PC-3 (cell line): ENCODE measurements at regions not wholly inside any gene's neighbourhood (a gene's known extent, or its start where the extent isn't known, plus 50 kb on each side); places are given as distances from the start of the nearest gene placed in this dataset.

Source experiments
- ATAC-seq: fragments of 200-7000 bp; cut with Tn5 transposase; 2 replicates; pipeline ENCODE4 v1.9.1; 2020; ENCODE audit warnings: mild to moderate bottlenecking, moderate library complexity
- BruUV-seq: library from RNA; stranded (reverse); fragments of 400-500 nt; replicated peaks from 2 replicates; lab custom pipeline; 2021; lab: Mats Ljungman, UMichigan
- CTCF ChIA-PET: fragments of 300-600 bp; sonication (Branson Sonifier 250); formaldehyde crosslinking; loops from one replicate; lab custom pipeline; 2022; ENCODE audit warnings: antibody characterized with exemption; lab: Charles Lee
- POLR2A ChIA-PET: fragments of 300-600 bp; sonication (Branson Sonifier 250); formaldehyde crosslinking; loops from one replicate; lab custom pipeline; 2022; ENCODE audit warnings: antibody characterized with exemption; ENCODE audit not compliant: unreplicated experiment; lab: Charles Lee
- DNase-seq: peaks from one replicate; pipeline ENCODE4 v3.0.0-alpha.2; 2015
- H2AFZ ChIP-seq: fragments of 300-600 bp; sonication (generic); 2 replicates; pipeline ENCODE4 v1.6.0; 2016; ENCODE audit warnings: antibody characterized with exemption, low read length
- H3F3A ChIP-seq: fragments of 300-600 bp; sonication (generic); one replicate; pipeline ENCODE4 v1.6.0; 2017; ENCODE audit warnings: antibody characterized with exemption, low read length, control low read depth, mild to moderate bottlenecking; ENCODE audit not compliant: unreplicated experiment
- H3K27ac ChIP-seq: fragments of 300-600 bp; sonication (generic); 2 replicates; pipeline ENCODE4 v1.5.1; 2016; ENCODE audit warnings: mild to moderate bottlenecking, low read length
- H3K27me3 ChIP-seq: fragments of 300-600 bp; sonication (generic); 2 replicates; pipeline ENCODE4 v1.6.1; 2016; ENCODE audit warnings: low read length, mixed read lengths
- H3K36me3 ChIP-seq: fragments of 300-600 bp; sonication (generic); 2 replicates; pipeline ENCODE4 v1.6.1; 2016; ENCODE audit warnings: low read depth, mixed run types, low read length, mixed read lengths
- H3K4me1 ChIP-seq: fragments of 300-600 bp; sonication (generic); 2 replicates; pipeline ENCODE4 v1.5.1; 2016; ENCODE audit warnings: low read length; ENCODE audit not compliant: insufficient read depth
- H3K4me2 ChIP-seq: fragments of 300-600 bp; sonication (generic); 2 replicates; pipeline ENCODE4 v1.6.0; 2016; ENCODE audit warnings: low read length
- H3K4me3 ChIP-seq: fragments of 300-600 bp; sonication (generic); 2 replicates; pipeline ENCODE4 v1.5.1; 2016; ENCODE audit warnings: mild to moderate bottlenecking, low read length, mixed read lengths
- H3K79me2 ChIP-seq: fragments of 300-600 bp; sonication (generic); 2 replicates; pipeline ENCODE4 v1.6.1; 2017; ENCODE audit warnings: low read length, mixed read lengths
- H3K9ac ChIP-seq: fragments of 300-600 bp; sonication (generic); 2 replicates; pipeline ENCODE4 v1.6.0; 2016; ENCODE audit warnings: mild to moderate bottlenecking, low read length
- H3K9me2 ChIP-seq: fragments of 300-600 bp; sonication (generic); replicated peaks from 2 replicates; pipeline ENCODE4 v1.6.1; 2016; ENCODE audit warnings: mixed run types, low read length, mixed read lengths
- H3K9me3 ChIP-seq: fragments of 300-600 bp; sonication (generic); 2 replicates; pipeline ENCODE4 v1.6.1; 2016; ENCODE audit warnings: low read length, mixed read lengths
- H4K20me1 ChIP-seq: fragments of 300-600 bp; sonication (generic); 2 replicates; pipeline ENCODE4 v1.6.1; 2016; ENCODE audit warnings: low read length, mixed read lengths
- EZH2 ChIP-seq: fragments of 300-600 bp; sonication (generic); IDR thresholded peaks from one replicate; pipeline ENCODE4 v1.6.1; 2017; ENCODE audit warnings: antibody characterized with exemption, mild to moderate bottlenecking, low read length; ENCODE audit not compliant: unreplicated experiment
- EZH2phosphoT487 ChIP-seq: fragments of 300-600 bp; sonication (generic); IDR thresholded peaks from 2 replicates; pipeline ENCODE4 v1.6.1; 2018; ENCODE audit warnings: mild to moderate bottlenecking, antibody characterized with exemption, low read length, borderline replicate concordance
- intact Hi-C: fragments of 100-400 bp; cut with micrococcal nuclease; formaldehyde crosslinking; loops from 2 replicates; pipeline ENCODE4 v1.9.0; 2023
- TF ChIP-seq, protein P1 (sequence below): fragments of 300-600 bp; sonication (generic); conservative IDR thresholded peaks from 2 replicates; pipeline ENCODE4 v1.5.1; 2017; ENCODE audit warnings: antibody characterized with exemption, low read depth, mild to moderate bottlenecking, low read length

DNA sequence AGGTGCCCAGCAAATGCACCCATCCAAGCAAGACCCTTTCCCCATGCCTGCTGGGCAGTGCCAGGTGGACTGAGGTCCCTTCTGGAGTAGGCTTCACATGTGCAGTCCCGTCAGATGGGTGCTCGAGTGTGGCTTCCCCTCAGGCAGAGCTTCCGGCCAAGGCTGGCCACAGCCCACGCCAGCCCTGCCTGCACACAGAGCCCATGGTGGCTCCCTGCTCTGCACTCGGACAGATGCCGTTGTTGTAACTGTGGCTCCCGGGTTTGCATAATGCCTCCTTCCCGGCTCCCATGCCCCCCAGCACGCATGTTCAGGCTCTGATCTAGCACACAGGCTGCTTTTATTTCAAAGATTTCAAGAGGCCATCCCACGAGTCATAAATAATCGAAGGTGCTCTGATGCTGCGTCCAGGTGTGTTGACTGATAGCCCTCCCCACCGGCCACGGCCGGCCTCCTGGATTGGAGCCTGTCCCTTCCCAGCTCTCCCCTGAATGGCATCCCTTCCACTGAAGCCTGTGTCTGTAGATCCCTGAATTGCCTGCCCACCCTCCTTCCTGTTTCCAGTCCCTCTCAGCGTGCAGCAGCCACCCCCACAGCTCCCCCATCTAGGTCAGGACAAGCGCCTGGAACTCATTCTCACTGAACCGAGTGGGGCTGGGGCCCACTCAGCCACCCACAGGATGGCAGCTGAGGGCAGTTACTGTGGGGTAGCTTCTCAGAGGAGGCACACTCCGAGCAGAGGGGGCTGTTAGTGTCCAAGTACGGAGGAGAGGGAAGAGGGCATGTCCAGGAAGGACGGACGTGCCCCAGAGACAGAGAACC lies 100.0 kb upstream of the LINGO1 start:
- H3K4me2 ChIP-seq: no peak overlapping the region
- intact Hi-C loops: no loop called here
- no peaks in the 10 kb centered on the region for H3K9me3 ChIP-seq
- H3K9me2 ChIP-seq: no peaks in the 10 kb centered on the region
- no peaks in the 10 kb centered on the region for H3K36me3 ChIP-seq
- ChIA-PET POLR2A (no interaction called here), CTCF (no interaction called here)
- no peak overlapping the region for H3K27ac ChIP-seq
- ATAC-seq (no peak), DNase-seq (no peak)
- no peak for TF ChIP-seq EZH2
- TF ChIP-seq, protein P1, sequence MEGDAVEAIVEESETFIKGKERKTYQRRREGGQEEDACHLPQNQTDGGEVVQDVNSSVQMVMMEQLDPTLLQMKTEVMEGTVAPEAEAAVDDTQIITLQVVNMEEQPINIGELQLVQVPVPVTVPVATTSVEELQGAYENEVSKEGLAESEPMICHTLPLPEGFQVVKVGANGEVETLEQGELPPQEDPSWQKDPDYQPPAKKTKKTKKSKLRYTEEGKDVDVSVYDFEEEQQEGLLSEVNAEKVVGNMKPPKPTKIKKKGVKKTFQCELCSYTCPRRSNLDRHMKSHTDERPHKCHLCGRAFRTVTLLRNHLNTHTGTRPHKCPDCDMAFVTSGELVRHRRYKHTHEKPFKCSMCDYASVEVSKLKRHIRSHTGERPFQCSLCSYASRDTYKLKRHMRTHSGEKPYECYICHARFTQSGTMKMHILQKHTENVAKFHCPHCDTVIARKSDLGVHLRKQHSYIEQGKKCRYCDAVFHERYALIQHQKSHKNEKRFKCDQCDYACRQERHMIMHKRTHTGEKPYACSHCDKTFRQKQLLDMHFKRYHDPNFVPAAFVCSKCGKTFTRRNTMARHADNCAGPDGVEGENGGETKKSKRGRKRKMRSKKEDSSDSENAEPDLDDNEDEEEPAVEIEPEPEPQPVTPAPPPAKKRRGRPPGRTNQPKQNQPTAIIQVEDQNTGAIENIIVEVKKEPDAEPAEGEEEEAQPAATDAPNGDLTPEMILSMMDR: no peak
- TF ChIP-seq EZH2phosphoT487: no peak
- H3K9ac ChIP-seq: no peak overlapping the region
- no peaks in the 10 kb centered on the region for H4K20me1 ChIP-seq
- peaks cover 85% of the 10 kb centered on the region for H3K27me3 ChIP-seq
- no peaks in the 10 kb centered on the region for H3K4me1 ChIP-seq
- H3F3A ChIP-seq: no peaks in the 10 kb centered on the region
- no TSS peak for BruUV-seq
- H3K4me3 ChIP-seq: no peak overlapping the region
- no peak overlapping the region for H2AFZ ChIP-seq
- no peaks in the 10 kb centered on the region for H3K79me2 ChIP-seq

DNA sequence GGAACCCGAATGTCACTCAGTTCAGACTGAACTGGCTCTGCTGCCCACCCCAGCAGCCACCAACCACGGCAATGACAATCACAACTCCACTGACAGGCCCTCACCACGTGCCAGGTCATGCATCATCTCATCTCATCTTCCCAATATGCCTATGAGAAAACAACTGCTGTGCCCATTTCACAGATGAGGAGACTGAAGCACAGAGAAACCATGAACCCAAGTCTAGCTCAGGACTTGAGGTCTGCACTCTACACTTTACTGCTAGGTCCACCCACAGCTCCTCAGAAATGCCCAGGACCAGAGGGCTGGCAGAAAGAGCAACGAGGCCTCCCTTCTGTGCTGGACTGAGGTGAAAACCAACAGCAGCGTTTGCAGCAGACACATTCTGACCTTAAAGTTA lies 99.2 kb upstream of the LINGO1 start:
- no peak for DNase-seq
- H3K9me3 ChIP-seq: no peaks in the 10 kb centered on the region
- no TSS peak for BruUV-seq
- no peaks in the 10 kb centered on the region for H3K4me1 ChIP-seq
- no peaks in the 10 kb centered on the region for H3F3A ChIP-seq
- H3K36me3 ChIP-seq: no peaks in the 10 kb centered on the region
- no peak overlapping the region for H2AFZ ChIP-seq
- H3K9ac ChIP-seq: no peak overlapping the region
- ChIA-PET POLR2A (no interaction called here), CTCF (no interaction called here)
- H3K27me3 ChIP-seq: peaks cover 77% of the 10 kb centered on the region
- ATAC-seq: no peak
- no peak for TF ChIP-seq EZH2
- TF ChIP-seq, protein P1: no peak
- no peak for TF ChIP-seq EZH2phosphoT487
- H3K9me2 ChIP-seq: no peaks in the 10 kb centered on the region
- H3K4me2 ChIP-seq: no peak overlapping the region
- H3K27ac ChIP-seq: no peak overlapping the region
- H4K20me1 ChIP-seq: no peaks in the 10 kb centered on the region
- no peak overlapping the region for H3K4me3 ChIP-seq
- no peaks in the 10 kb centered on the region for H3K79me2 ChIP-seq
- intact Hi-C loops: no loop called here

DNA sequence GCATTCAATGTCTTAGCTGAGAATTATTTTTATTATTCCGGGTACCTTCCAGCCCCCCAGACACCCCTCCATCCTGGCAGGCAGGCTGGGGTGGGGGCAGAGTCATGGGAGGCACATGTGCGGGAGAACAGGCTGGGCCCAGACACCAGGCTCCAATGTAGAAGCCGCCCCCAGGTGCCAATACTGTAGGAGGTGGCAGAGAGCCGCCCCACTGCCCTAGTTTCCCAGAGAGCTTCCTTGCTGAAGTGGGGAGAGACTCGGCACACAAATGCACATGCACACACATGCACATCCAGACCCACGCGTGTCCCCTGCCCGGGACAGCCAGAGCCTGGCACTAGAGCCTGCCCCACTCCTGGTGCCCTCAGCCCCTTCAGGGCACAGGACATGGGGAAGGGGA lies 98.4 kb upstream of the LINGO1 start:
- peaks cover 72% of the 10 kb centered on the region for H3K27me3 ChIP-seq
- DNase-seq (no peak), ATAC-seq (no peak)
- TF ChIP-seq, protein P1: no peak
- TF ChIP-seq EZH2: no peak
- TF ChIP-seq EZH2phosphoT487: no peak
- no peaks in the 10 kb centered on the region for H3F3A ChIP-seq
- H3K36me3 ChIP-seq: no peaks in the 10 kb centered on the region
- ChIA-PET CTCF (no interaction called here), POLR2A (no interaction called here)
- no peaks in the 10 kb centered on the region for H3K9me2 ChIP-seq
- no peaks in the 10 kb centered on the region for H3K79me2 ChIP-seq
- no peaks in the 10 kb centered on the region for H3K9me3 ChIP-seq
- no peak overlapping the region for H3K27ac ChIP-seq
- intact Hi-C loops: no loop called here
- H4K20me1 ChIP-seq: no peaks in the 10 kb centered on the region
- no peaks in the 10 kb centered on the region for H3K4me1 ChIP-seq
- no peak overlapping the region for H2AFZ ChIP-seq
- no peak overlapping the region for H3K4me2 ChIP-seq
- H3K4me3 ChIP-seq: no peak overlapping the region
- BruUV-seq: no TSS peak
- no peak overlapping the region for H3K9ac ChIP-seq
